ENCODE measurements at regions not wholly inside any gene's neighbourhood (a gene's known extent, or its start where the extent isn't known, plus 50 kb on each side); places are given as distances from the start of the nearest gene placed in this dataset.

DNA sequence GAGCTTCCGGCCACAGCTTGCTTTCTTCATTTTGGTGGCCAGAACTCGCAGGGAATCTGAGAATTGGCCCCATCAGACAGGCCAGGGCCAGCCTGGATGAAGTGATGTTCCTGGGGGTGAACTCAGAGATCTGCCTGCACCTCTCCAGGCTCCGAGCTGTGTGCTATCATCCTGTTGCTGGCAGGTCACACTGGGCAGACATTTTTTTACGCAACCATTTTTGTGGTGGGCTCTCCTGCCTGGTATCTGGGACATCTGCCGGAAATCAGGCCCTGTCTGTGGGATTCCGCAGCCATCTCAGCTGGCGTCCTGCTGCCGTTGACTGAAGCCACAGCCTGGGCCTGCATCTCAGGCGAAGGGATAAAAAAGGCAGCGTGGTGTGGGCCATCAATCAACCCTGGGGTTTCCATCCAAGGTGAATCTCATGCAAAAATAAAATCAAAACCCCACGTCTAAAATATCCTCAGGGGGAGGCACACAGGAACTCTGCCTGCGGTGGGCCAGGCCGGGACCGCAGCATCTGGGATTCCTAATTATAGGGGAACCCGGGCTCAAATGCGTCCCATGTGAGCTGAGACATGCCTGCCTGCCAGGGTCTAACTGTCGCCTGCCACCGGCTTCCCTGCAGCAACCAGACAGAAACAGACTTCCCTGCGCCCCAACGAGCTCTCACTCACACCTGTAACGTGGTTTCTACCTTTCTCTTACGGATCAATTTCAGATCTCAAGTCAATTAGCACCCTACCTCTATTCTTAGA is 174.3 kb downstream of the SYK start:
- no peaks in the 10 kb centered on the region for H3K4me1 ChIP-seq (ENCODE audit: control insufficient read depth in 1 of 2, extremely low read depth in 1 of 2, insufficient read depth in 2 of 2, low read length in 2 of 2)
- H3K4me1 Mint-ChIP-seq = no peaks in the 10 kb centered on the region
- no peak overlapping the region for H3K27ac Mint-ChIP-seq
- no peaks in the 10 kb centered on the region for H3K9me3 Mint-ChIP-seq
- ATAC-seq (replicated peaks in 1 of 4) (no peak), DNase-seq (no peak)
- no peaks in the 10 kb centered on the region for H3K36me3 Mint-ChIP-seq
- no peak overlapping the region for H3K4me3 ChIP-seq (ENCODE audit: control insufficient read depth in 1 of 2, extremely low read depth in 1 of 2, low read length in 1 of 2)
- ChIA-PET POLR2A (no interaction called here), CTCF (no interaction called here)
- no peaks in the 10 kb centered on the region for H3K36me3 ChIP-seq (ENCODE audit: control insufficient read depth in 2 of 2, extremely low read depth in 1 of 2, insufficient read depth in 1 of 2, low read length in 1 of 2)
- peaks cover 15% of the 10 kb centered on the region in 2 donors for H3K27me3 Mint-ChIP-seq
- no peak overlapping the region for H3K27ac ChIP-seq (ENCODE audit: low read length)
- peaks cover 0 to 10% of the 10 kb centered on the region in 2 experiments for H3K27me3 ChIP-seq (replicated peaks in 1 of 2; ENCODE audit: control insufficient read depth in 2 of 2, extremely low read depth in 1 of 2, insufficient read depth in 2 of 2, low read length in 1 of 2)
- no peak overlapping the region for H3K4me3 Mint-ChIP-seq
- WGBS (ENCODE audit: insufficient coverage) = 90% methylated on average over 16 of the region's 22 CpGs
- no peaks in the 10 kb centered on the region for H3K9me3 ChIP-seq

DNA sequence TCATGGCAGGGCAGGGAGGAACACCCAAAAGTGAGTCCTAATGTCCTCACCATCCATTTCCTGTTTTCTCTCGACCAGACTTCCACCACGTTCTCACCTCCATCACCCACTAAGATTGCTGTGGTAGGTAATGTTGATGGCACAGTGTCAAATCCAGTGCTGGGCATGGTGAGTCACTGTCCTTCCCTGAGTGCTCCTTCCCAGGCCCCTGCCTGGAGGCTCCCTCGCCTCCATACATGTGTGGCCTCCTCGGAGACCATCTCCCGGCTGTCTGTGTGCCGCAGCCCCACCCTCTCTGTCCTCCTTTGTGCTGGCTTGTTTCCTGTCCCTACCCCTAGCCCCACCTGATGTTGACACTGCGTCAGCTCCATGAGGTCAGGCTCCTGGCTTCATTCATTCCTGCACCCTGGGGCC is 177.5 kb downstream of the SYK start:
- peaks cover 14 to 15% of the 10 kb centered on the region in 2 donors for H3K27me3 Mint-ChIP-seq
- Histone ChIP-seq H3K36me3 (ENCODE audit: control insufficient read depth in 2 of 2, extremely low read depth in 1 of 2, insufficient read depth in 1 of 2, low read length in 1 of 2) (no peaks in the 10 kb centered on the region), H3K27me3 (replicated peaks in 1 of 2; ENCODE audit: control insufficient read depth in 2 of 2, extremely low read depth in 1 of 2, insufficient read depth in 2 of 2, low read length in 1 of 2) (peaks cover 0 to 7% of the 10 kb centered on the region in 2 experiments), H3K9me3 (no peaks in the 10 kb centered on the region), H3K4me1 (ENCODE audit: control insufficient read depth in 1 of 2, extremely low read depth in 1 of 2, insufficient read depth in 2 of 2, low read length in 2 of 2) (no peaks in the 10 kb centered on the region), H3K27ac (ENCODE audit: low read length) (no peak overlapping the region), H3K4me3 (ENCODE audit: control insufficient read depth in 1 of 2, extremely low read depth in 1 of 2, low read length in 1 of 2) (no peak overlapping the region)
- H3K4me3 Mint-ChIP-seq = no peak overlapping the region
- no peak for ATAC-seq (replicated peaks in 1 of 4)
- DNase-seq = no peak
- no peak overlapping the region for H3K27ac Mint-ChIP-seq
- no peaks in the 10 kb centered on the region for H3K4me1 Mint-ChIP-seq
- ChIA-PET POLR2A (no interaction called here), CTCF (no interaction called here)
- H3K9me3 Mint-ChIP-seq = no peaks in the 10 kb centered on the region
- 83% methylated on average over 5 of the region's 7 CpGs for WGBS (ENCODE audit: insufficient coverage)
- no peaks in the 10 kb centered on the region for H3K36me3 Mint-ChIP-seq

DNA sequence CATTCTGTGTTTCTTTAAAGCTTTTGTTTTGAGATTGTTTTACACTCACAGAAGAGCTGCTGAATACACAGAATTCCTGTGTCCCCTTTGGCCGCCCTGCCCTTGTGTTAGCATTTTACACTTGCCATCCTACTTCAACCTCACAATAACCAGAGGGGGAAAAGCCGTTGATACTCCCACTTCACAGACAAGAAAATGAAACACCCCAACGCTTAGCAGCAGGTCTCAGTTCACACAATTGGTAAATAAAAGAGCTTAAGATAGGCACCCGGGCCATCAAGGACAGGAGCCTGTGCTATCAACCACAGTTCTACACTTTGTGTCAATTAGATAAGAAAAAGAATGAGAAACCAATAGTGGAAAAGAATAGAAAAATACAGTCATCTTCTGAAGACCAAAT is 178.0 kb downstream of the SYK start:
- WGBS (ENCODE audit: insufficient coverage) = 71% methylated on average over 1 of the region's 4 CpGs
- Mint-ChIP-seq H3K4me3 (no peak overlapping the region), H3K9me3 (no peaks in the 10 kb centered on the region), H3K4me1 (no peaks in the 10 kb centered on the region), H3K36me3 (no peaks in the 10 kb centered on the region), H3K27ac (no peak overlapping the region), H3K27me3 (peaks cover 12 to 19% of the 10 kb centered on the region in 2 donors)
- no peaks in the 10 kb centered on the region for H3K36me3 ChIP-seq (ENCODE audit: control insufficient read depth in 2 of 2, extremely low read depth in 1 of 2, insufficient read depth in 1 of 2, low read length in 1 of 2)
- ChIA-PET POLR2A (no interaction called here), CTCF (no interaction called here)
- no peak overlapping the region for H3K27ac ChIP-seq (ENCODE audit: low read length)
- no peaks in the 10 kb centered on the region for H3K4me1 ChIP-seq (ENCODE audit: control insufficient read depth in 1 of 2, extremely low read depth in 1 of 2, insufficient read depth in 2 of 2, low read length in 2 of 2)
- no peak for DNase-seq
- ATAC-seq (replicated peaks in 1 of 4) = no peak
- H3K9me3 ChIP-seq = no peaks in the 10 kb centered on the region
- H3K4me3 ChIP-seq (ENCODE audit: control insufficient read depth in 1 of 2, extremely low read depth in 1 of 2, low read length in 1 of 2) = no peak overlapping the region
- H3K27me3 ChIP-seq (replicated peaks in 1 of 2; ENCODE audit: control insufficient read depth in 2 of 2, extremely low read depth in 1 of 2, insufficient read depth in 2 of 2, low read length in 1 of 2) = peaks cover 0 to 7% of the 10 kb centered on the region in 2 experiments

DNA sequence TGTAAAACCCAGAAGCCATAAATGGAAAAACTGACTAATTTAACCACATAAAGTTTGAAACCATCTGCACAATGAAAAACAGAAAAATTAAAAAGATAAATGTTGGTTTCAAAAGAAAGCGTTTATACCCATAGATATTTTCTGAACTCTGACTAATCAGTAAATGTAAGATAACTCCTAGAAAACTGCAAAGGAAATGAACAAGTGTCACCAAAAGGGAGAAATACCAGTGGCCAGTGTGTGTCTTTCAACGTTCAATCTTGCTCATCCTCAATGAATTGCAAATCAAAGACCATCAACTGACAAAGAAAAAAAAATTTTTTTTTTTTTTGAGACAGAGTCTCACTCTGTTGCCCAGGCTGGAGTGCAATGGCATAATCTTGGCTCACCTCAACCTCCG is 180.1 kb downstream of the SYK start:
- H3K4me1 ChIP-seq (ENCODE audit: control insufficient read depth in 1 of 2, extremely low read depth in 1 of 2, insufficient read depth in 2 of 2, low read length in 2 of 2) = no peaks in the 10 kb centered on the region
- DNase-seq = no peak
- H3K4me3 Mint-ChIP-seq = no peak overlapping the region
- CTCF ChIA-PET = no interaction called here
- H3K4me3 ChIP-seq (ENCODE audit: control insufficient read depth in 1 of 2, extremely low read depth in 1 of 2, low read length in 1 of 2) = no peak overlapping the region
- peaks cover 0 to 2% of the 10 kb centered on the region in 2 experiments for H3K27me3 ChIP-seq (replicated peaks in 1 of 2; ENCODE audit: control insufficient read depth in 2 of 2, extremely low read depth in 1 of 2, insufficient read depth in 2 of 2, low read length in 1 of 2)
- no peaks in the 10 kb centered on the region for H3K9me3 Mint-ChIP-seq
- POLR2A ChIA-PET = no interaction called here
- no CpG with 5 or more reads among the region's 3 CpGs for WGBS (ENCODE audit: insufficient coverage)
- H3K4me1 Mint-ChIP-seq = no peaks in the 10 kb centered on the region
- no peak for ATAC-seq (replicated peaks in 1 of 4)
- no peaks in the 10 kb centered on the region for H3K9me3 ChIP-seq
- H3K36me3 Mint-ChIP-seq = no peaks in the 10 kb centered on the region
- no peak overlapping the region for H3K27ac Mint-ChIP-seq
- peaks cover 11 to 21% of the 10 kb centered on the region in 2 donors for H3K27me3 Mint-ChIP-seq
- H3K36me3 ChIP-seq (ENCODE audit: control insufficient read depth in 2 of 2, extremely low read depth in 1 of 2, insufficient read depth in 1 of 2, low read length in 1 of 2) = no peaks in the 10 kb centered on the region
- H3K27ac ChIP-seq (ENCODE audit: low read length) = no peak overlapping the region

DNA sequence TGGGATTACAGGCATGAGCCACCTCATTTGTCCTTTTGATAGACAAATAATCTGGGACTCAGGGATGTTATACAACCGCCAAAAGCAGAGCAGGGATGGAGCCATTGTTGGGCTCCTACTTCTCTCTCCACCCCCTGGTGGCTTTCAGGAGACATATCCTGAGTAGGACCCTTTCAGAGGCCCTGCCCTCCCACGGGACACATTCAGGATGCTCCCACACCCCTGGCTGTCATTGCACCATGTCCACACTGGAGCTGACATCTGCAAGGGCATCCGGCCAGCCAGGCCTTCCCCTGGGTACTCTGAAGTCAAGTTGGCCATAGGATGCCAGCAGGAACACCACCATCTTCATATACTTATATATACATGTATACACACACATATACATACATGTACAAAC is 181.8 kb downstream of the SYK start:
- no peaks in the 10 kb centered on the region for H3K9me3 Mint-ChIP-seq
- 65% methylated on average over 2 of the region's 3 CpGs for WGBS (ENCODE audit: insufficient coverage)
- no peak overlapping the region for H3K27ac Mint-ChIP-seq
- H3K4me3 Mint-ChIP-seq = no peak overlapping the region
- Histone ChIP-seq H3K27ac (ENCODE audit: low read length) (no peak overlapping the region), H3K36me3 (ENCODE audit: control insufficient read depth in 2 of 2, extremely low read depth in 1 of 2, insufficient read depth in 1 of 2, low read length in 1 of 2) (no peaks in the 10 kb centered on the region), H3K4me1 (ENCODE audit: control insufficient read depth in 1 of 2, extremely low read depth in 1 of 2, insufficient read depth in 2 of 2, low read length in 2 of 2) (no peaks in the 10 kb centered on the region), H3K27me3 (replicated peaks in 1 of 2; ENCODE audit: control insufficient read depth in 2 of 2, extremely low read depth in 1 of 2, insufficient read depth in 2 of 2, low read length in 1 of 2) (peaks cover 0 to 2% of the 10 kb centered on the region in 2 experiments), H3K9me3 (no peaks in the 10 kb centered on the region), H3K4me3 (ENCODE audit: control insufficient read depth in 1 of 2, extremely low read depth in 1 of 2, low read length in 1 of 2) (no peak overlapping the region)
- H3K4me1 Mint-ChIP-seq = no peaks in the 10 kb centered on the region
- no peak for ATAC-seq (replicated peaks in 1 of 4)
- CTCF ChIA-PET = no interaction called here
- peaks cover 7 to 21% of the 10 kb centered on the region in 2 donors for H3K27me3 Mint-ChIP-seq
- no peak for DNase-seq
- POLR2A ChIA-PET = no interaction called here
- H3K36me3 Mint-ChIP-seq = no peaks in the 10 kb centered on the region

DNA sequence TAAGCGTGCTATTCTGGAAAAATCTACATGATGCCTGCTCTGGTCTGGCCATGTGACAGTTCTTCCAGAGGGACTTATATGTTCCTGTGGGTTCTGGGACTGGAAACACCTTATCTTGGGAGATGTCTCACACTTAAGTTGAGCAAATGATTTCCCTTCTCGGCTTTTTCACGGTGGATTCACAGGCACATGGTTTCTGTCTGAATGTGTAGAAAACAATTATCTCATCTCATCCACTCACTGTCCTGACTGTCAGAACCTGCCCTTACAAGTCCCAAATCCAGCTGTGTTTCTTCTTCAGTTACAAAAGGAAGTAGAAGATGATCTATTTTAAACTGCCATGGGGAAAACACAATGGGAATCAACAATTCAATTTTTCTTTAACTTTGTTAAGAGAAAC is 184.0 kb downstream of the SYK start:
- WGBS (ENCODE audit: insufficient coverage) = no CpG with 5 or more reads among the region's 3 CpGs
- Mint-ChIP-seq H3K27ac (no peak overlapping the region), H3K4me3 (no peak overlapping the region), H3K9me3 (peaks cover 0 to under 1% (median 0%) of the 10 kb centered on the region in 3 donors), H3K36me3 (no peaks in the 10 kb centered on the region), H3K4me1 (no peaks in the 10 kb centered on the region), H3K27me3 (peaks cover 4 to 12% of the 10 kb centered on the region in 2 donors)
- ATAC-seq (replicated peaks in 1 of 4) (no peak), DNase-seq (no peak)
- no peak overlapping the region for H3K27ac ChIP-seq (ENCODE audit: low read length)
- CTCF ChIA-PET = interaction anchor here in 1 of 2 donors (1.0 kb wide), 1 partner anchor 742 kb away, joined by 3 read pairs; no protein-coding TSS in a partner anchor
- H3K4me1 ChIP-seq (ENCODE audit: control insufficient read depth in 1 of 2, extremely low read depth in 1 of 2, insufficient read depth in 2 of 2, low read length in 2 of 2) = no peaks in the 10 kb centered on the region
- H3K36me3 ChIP-seq (ENCODE audit: control insufficient read depth in 2 of 2, extremely low read depth in 1 of 2, insufficient read depth in 1 of 2, low read length in 1 of 2) = no peaks in the 10 kb centered on the region
- POLR2A ChIA-PET = no interaction called here
- H3K9me3 ChIP-seq = no peaks in the 10 kb centered on the region
- H3K27me3 ChIP-seq (replicated peaks in 1 of 2; ENCODE audit: control insufficient read depth in 2 of 2, extremely low read depth in 1 of 2, insufficient read depth in 2 of 2, low read length in 1 of 2) = peaks cover 0 to under 1% of the 10 kb centered on the region in 2 experiments
- no peak overlapping the region for H3K4me3 ChIP-seq (ENCODE audit: control insufficient read depth in 1 of 2, extremely low read depth in 1 of 2, low read length in 1 of 2)

DNA sequence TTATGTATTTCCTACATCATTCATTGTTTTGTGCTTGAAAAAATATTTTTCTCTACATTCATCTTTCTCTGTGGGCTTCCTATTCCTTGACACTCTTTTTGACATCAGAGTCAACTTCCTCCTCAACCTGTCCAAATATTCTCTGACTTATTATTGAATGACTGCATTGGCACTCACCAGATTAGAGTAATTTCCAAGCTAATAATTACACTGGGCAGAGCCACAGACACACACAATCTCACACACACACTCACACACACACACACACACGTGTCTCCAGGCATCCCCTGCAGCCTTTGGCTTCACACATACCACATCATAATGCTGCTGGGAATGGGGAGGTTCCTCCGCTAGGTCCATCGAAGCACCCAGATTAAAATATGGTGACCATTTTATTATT is 184.5 kb downstream of the SYK start:
- no CpG with 5 or more reads among the region's 3 CpGs for WGBS (ENCODE audit: insufficient coverage)
- ATAC-seq (replicated peaks in 1 of 4) (no peak), DNase-seq (no peak)
- Mint-ChIP-seq H3K4me3 (no peak overlapping the region), H3K4me1 (no peaks in the 10 kb centered on the region), H3K27ac (no peak overlapping the region), H3K27me3 (peaks cover 4 to 9% of the 10 kb centered on the region in 2 donors), H3K36me3 (no peaks in the 10 kb centered on the region), H3K9me3 (peaks cover 0 to 6% (median 2%) of the 10 kb centered on the region in 3 donors)
- no peak overlapping the region for H3K27ac ChIP-seq (ENCODE audit: low read length)
- ChIA-PET CTCF (no interaction called here), POLR2A (no interaction called here)
- no peaks in the 10 kb centered on the region for H3K27me3 ChIP-seq (replicated peaks in 1 of 2; ENCODE audit: control insufficient read depth in 2 of 2, extremely low read depth in 1 of 2, insufficient read depth in 2 of 2, low read length in 1 of 2)
- H3K9me3 ChIP-seq = no peaks in the 10 kb centered on the region
- no peaks in the 10 kb centered on the region for H3K4me1 ChIP-seq (ENCODE audit: control insufficient read depth in 1 of 2, extremely low read depth in 1 of 2, insufficient read depth in 2 of 2, low read length in 2 of 2)
- H3K4me3 ChIP-seq (ENCODE audit: control insufficient read depth in 1 of 2, extremely low read depth in 1 of 2, low read length in 1 of 2) = no peak overlapping the region
- H3K36me3 ChIP-seq (ENCODE audit: control insufficient read depth in 2 of 2, extremely low read depth in 1 of 2, insufficient read depth in 1 of 2, low read length in 1 of 2) = no peaks in the 10 kb centered on the region
